GM12873 (cell line): ENCODE measurements at regions not wholly inside any gene's neighbourhood (a gene's known extent, or its start where the extent isn't known, plus 50 kb on each side); places are given as distances from the start of the nearest gene placed in this dataset.

Source experiments
- TF ChIP-seq, protein P1 (sequence below): IDR thresholded peaks from 2 replicates; pipeline ENCODE4 v1.5.1; 2012; ENCODE audit warnings: low read depth, mild to moderate bottlenecking, moderate library complexity, low read length, control low read depth; ENCODE audit not compliant: insufficient read depth; ENCODE audit errors: missing control alignments

DNA sequence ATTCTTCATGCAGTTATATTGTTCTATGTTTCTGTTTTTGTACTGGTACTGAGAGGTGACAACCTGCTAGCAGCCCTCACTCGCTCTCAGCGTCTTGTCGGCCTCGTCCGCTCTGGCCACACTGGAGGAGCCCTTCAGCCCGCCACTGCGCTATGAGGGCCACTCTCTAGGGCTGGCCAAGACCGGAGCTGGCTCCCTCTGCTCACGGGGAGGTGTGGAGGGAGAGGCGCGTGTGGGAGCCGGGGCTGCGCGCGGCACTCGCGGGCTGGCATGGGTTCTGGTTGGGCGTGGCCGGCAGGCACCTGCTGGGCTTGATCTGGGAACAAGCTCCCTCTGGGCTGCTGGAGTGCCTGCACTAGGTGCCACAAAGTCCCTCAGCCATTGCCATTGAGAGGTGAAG lies 1323.8 kb upstream of the EYS start:
- TF ChIP-seq, protein P1, sequence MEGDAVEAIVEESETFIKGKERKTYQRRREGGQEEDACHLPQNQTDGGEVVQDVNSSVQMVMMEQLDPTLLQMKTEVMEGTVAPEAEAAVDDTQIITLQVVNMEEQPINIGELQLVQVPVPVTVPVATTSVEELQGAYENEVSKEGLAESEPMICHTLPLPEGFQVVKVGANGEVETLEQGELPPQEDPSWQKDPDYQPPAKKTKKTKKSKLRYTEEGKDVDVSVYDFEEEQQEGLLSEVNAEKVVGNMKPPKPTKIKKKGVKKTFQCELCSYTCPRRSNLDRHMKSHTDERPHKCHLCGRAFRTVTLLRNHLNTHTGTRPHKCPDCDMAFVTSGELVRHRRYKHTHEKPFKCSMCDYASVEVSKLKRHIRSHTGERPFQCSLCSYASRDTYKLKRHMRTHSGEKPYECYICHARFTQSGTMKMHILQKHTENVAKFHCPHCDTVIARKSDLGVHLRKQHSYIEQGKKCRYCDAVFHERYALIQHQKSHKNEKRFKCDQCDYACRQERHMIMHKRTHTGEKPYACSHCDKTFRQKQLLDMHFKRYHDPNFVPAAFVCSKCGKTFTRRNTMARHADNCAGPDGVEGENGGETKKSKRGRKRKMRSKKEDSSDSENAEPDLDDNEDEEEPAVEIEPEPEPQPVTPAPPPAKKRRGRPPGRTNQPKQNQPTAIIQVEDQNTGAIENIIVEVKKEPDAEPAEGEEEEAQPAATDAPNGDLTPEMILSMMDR = no peak

DNA sequence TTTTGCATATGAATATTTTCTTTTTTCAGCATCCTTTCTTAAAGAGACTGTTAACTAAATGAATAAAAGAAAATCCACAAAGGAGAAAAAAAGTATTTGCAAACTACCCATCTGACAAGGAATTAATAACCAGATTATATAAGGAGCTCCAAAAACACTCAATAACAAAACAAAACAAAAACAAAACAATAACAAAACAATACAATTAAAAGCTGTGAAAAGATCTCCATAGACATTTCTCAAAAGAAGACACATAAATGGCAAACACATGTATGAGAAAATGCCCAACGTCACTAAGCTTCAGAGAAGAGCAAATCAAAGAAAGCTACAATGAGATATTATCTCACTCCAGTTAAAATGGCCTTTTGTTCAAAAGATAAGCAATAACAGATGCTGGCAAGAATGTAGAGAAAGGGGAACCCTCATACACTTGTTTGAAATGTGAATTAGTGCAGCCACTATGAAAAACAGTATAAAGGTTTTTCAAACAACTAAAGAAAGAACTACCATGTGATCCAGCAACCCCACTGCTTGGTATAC lies 1310.0 kb upstream of the EYS start:
- TF ChIP-seq, protein P1 = no peak

DNA sequence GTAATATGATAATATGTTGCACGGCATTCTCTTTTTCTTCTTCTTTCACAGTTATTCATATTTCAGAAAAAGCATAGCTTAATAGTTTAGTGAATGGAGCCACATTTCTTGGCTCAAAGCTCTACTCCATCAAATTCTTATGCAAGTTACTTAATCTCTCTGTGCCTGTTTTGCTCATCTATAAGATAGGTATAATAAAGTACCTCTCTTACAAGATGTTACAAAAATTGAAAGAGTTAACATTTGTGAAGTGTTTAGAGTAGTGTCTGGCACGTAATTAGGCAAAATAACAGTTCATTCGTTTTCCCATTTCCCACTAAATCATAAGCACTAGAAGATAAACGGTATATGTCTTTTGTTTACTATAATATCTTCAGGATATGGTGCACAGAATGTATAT lies 1304.4 kb upstream of the EYS start:
- TF ChIP-seq, protein P1 = no peak

DNA sequence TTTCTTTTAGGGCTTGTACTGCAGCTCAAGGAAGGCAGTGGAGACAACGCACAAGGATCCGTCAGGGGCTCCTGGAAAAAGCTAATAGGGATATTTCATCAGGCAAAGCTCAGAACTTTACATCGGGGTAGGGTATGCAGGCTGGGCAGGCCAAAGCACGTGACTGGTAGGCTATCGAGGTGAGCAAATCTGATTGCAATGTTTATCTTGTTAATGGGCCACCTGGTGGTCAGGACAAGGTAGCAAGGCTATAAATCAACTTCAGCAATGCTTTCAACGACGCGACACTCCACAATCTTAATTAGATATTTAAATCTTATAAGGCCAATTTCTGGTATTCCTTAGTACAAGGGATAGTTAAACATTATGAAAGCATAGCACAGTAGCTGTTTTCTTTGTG lies 1302.8 kb upstream of the EYS start:
- TF ChIP-seq, protein P1 = peak; percentile 5

DNA sequence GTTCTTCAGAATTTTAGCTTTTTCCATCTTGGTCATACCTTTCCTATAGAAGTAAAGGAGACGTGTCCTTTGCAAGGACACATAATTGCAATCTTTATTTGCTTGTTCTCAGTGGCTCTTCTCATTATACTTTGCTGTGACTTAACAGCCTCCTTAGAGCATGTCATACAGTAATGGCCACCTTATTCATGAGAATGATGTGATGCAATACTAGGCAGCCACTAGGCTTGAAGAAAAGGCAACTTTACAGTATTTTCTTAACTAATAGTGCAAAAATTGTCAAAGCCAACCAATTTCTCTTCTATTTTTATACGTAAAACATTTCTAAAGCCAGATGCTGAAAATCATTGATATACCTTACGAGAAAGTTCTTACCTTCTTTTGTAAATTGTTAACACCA lies 1296.8 kb upstream of the EYS start:
- TF ChIP-seq, protein P1 = no peak

DNA sequence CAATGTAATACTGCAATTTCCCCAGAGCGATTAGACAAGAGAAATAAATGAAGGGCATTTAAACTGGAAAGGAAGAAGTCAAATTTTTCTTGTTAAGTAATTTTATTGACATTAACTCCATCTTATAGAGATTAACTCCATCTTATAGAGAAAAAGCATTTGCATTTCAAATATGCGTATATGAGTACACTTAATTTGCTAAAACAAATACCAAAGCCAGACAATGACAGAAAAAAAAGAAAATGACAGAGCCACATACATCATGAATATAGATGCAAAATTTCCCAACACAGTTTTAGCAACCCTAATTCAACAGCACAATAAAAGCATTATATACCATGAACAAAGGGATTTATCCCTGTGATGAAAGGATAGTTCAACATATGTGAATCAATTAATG lies 1293.1 kb upstream of the EYS start:
- TF ChIP-seq, protein P1 = no peak

DNA sequence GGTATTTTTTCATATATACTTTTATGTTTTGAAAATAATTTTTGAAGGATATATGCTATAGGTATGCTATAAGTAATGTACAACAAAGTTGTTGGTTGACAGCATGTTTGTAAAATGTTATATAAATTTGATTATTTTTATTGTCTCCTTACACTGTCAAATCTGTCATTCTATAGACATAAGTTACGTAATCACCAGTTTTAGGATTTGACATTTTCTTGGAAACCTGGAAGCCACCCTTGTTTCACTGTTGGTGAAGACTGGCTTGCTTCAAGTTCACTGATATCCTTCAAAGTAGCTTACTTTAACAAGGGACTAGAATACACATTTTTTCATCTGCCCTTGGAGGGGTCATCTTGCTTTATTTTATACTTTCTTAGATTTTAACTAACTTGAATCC lies 1288.6 kb upstream of the EYS start:
- TF ChIP-seq, protein P1 = no peak
